IPS-20b (cell line): ENCODE measurements at regions not wholly inside any gene's neighbourhood (a gene's known extent, or its start where the extent isn't known, plus 50 kb on each side); places are given as distances from the start of the nearest gene placed in this dataset.
"Not testable (repeated sequence)": the region's sequence is repeated elsewhere in the genome, so short reads cannot be mapped to it uniquely, and the experiment has no call there.

Source experiments
- H3K27ac ChIP-seq: one replicate; pipeline ENCODE4 v1.5.1; 2013; ENCODE audit warnings: low read length
- H3K27me3 ChIP-seq: 2 replicates; pipeline ENCODE4 v1.6.1; 2013; ENCODE audit warnings: mild to moderate bottlenecking, low read length, inconsistent platforms; ENCODE audit not compliant: insufficient read depth
- H3K36me3 ChIP-seq: 2 replicates; pipeline ENCODE4 v1.6.1; 2013; ENCODE audit warnings: low read depth, mild to moderate bottlenecking, inconsistent platforms, low read length, moderate library complexity; ENCODE audit not compliant: insufficient read depth
- H3K4me1 ChIP-seq: 2 replicates; pipeline ENCODE4 v1.6.1; 2013; ENCODE audit warnings: mild to moderate bottlenecking, control low read depth, inconsistent platforms, low read length, moderate library complexity; ENCODE audit not compliant: insufficient read depth
- H3K4me3 ChIP-seq: 2 replicates; pipeline ENCODE4 v1.5.1; 2013; ENCODE audit warnings: mild to moderate bottlenecking, low read length, inconsistent platforms
- H3K9ac ChIP-seq: 2 replicates; pipeline ENCODE4 v1.6.1; 2013; ENCODE audit warnings: low read depth, mild to moderate bottlenecking, inconsistent platforms, low read length, moderate library complexity
- H3K9me3 ChIP-seq: 2 replicates; pipeline ENCODE4 v1.6.1; 2013; ENCODE audit warnings: mild to moderate bottlenecking, low read depth, low read length, inconsistent platforms; ENCODE audit not compliant: insufficient read depth

DNA sequence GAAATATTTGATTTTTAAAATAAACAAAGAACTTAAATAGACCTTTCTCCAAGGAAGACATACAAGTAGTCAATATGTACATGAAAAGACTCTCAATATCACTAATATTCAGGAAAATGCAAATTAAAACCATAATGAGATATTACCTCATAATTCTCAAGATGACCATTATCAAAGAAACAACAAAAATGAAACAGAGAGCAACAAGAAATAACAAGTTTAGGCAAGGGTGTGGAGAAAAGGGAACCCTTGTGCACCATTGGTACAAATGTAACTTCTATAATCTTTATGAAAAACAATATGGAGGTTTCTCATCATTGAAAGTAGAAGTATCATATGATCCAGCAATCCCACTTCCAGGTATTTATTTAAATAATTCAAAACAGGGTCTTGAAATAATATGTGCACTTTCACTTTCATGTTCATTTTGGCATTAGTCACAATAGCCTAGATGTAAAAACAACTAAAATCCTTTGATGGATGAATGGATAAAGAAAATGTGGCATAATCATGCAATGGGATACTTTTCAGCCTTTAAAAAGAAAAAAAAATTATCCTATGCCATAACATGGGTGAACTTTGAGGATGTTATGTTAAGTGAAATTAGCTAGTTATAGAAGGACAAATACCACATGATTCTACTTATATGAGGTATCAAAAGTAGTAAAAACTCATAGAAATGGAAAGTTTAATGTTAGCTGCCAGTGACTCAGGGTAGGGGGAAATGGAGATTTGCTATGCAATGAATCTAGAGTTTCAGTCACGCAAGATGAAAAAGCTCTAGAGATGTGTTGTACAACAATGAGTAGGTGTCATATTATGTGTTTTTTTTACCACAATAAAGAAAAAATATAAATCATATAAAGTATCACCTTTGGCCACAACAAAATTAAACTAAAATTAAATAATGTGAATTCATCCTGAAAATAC lies 114.5 kb upstream of the LYPLAL1 start:
- Histone ChIP-seq H3K4me1 (no peaks in the 10 kb centered on the region), H3K27ac (no peak overlapping the region), H3K27me3 (no peaks in the 10 kb centered on the region), H3K9me3 (no peaks in the 10 kb centered on the region), H3K36me3 (no peaks in the 10 kb centered on the region), H3K4me3 (no peak overlapping the region), H3K9ac (no peak overlapping the region)

DNA sequence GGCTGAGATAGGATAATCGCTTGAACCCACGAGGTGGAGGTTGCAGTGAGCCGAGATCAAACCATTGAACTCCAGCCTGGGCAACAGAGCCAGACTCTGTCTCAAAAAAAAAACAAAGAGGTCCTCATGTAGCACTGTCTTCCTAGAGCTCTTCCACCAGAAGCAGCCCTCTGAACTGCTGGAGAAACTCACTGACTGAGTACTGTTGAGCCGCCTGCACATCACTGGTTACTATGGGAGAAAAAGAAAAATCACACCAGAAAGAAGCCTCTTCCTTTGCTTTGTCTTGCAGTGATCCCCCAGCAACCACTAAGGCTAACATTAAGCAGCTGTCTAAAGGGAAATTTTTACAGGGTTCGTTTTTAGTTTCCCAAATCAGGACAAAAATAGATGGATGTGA lies 112.9 kb upstream of the LYPLAL1 start:
- Histone ChIP-seq H3K4me1 (no peaks in the 10 kb centered on the region), H3K27ac (no peak overlapping the region), H3K4me3 (no peak overlapping the region), H3K9ac (no peak overlapping the region), H3K27me3 (no peaks in the 10 kb centered on the region), H3K36me3 (no peaks in the 10 kb centered on the region), H3K9me3 (no peaks in the 10 kb centered on the region)

DNA sequence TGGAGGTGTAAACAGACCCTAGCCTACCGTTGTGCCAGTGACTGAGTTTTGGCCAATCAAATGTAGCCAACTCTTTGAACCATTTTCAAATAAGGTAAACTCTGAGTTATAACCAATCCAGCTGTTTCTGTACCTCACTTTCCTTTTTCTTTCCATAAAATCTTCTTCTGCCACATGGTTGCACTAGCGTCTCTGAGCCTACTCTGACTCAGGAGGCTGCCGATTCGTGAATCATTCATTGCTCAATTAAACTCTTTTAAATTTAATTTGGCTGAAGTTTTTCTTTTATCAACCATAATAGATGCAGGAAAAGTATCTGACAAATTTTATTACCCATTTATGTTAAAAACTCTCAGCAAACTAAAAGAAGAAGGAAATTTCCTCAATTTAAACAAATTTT lies 111.5 kb upstream of the LYPLAL1 start:
- H3K4me3 ChIP-seq, result no peak overlapping the region

GRCh38 chr1:219066098-219066497 lies 107.6 kb upstream of the LYPLAL1 start:
- Histone ChIP-seq H3K9me3 (peaks cover 4% of the 10 kb centered on the region; the same call in 1 of the 2 replicates), H3K9ac (no peak overlapping the region), H3K4me3 (no peak overlapping the region), H3K4me1 (no peaks in the 10 kb centered on the region), H3K27me3 (no peaks in the 10 kb centered on the region), H3K27ac (no peak overlapping the region), H3K36me3 (no peaks in the 10 kb centered on the region)

More for the DNA sequence above, 111.5 kb upstream of the LYPLAL1 start:
- H3K27ac ChIP-seq, result no peak overlapping the region
- no peaks in the 10 kb centered on the region for H3K4me1 ChIP-seq
- H3K27me3 ChIP-seq, result no peaks in the 10 kb centered on the region
- H3K9me3 ChIP-seq, result no peaks in the 10 kb centered on the region
- no peaks in the 10 kb centered on the region for H3K36me3 ChIP-seq
- H3K9ac ChIP-seq, result no peak overlapping the region

- Histone ChIP-seq H3K4me1 (no peaks in the 10 kb centered on the region), H3K36me3 (no peaks in the 10 kb centered on the region), H3K9me3 (peaks cover 4% of the 10 kb centered on the region; the same call in 1 of the 2 replicates), H3K9ac (no peak overlapping the region), H3K4me3 (no peak overlapping the region), H3K27ac (no peak overlapping the region), H3K27me3 (no peaks in the 10 kb centered on the region)
These were observed 106.9 kb upstream of the LYPLAL1 start for GRCh38 chr1:219066631-219067349.

- Histone ChIP-seq H3K9ac (no peak overlapping the region), H3K36me3 (no peaks in the 10 kb centered on the region), H3K9me3 (peaks cover 6% of the 10 kb centered on the region), H3K4me1 (no peaks in the 10 kb centered on the region), H3K27ac (no peak overlapping the region), H3K4me3 (no peak overlapping the region), H3K27me3 (no peaks in the 10 kb centered on the region)
These were observed 106.3 kb upstream of the LYPLAL1 start for GRCh38 chr1:219067350-219067712.

GRCh38 chr1:219070395-219070794 lies 103.3 kb upstream of the LYPLAL1 start:
- H3K27ac ChIP-seq, H3K4me3 ChIP-seq, H3K27me3 ChIP-seq, H3K4me1 ChIP-seq, H3K9ac ChIP-seq, H3K9me3 ChIP-seq, H3K36me3 ChIP-seq: not testable (repeated sequence)

- Histone ChIP-seq H3K27ac (no peak overlapping the region), H3K9me3 (peaks cover 8% of the 10 kb centered on the region), H3K4me1 (peaks cover under 1% of the 10 kb centered on the region; the same call in 1 of the 2 replicates), H3K4me3 (no peak overlapping the region), H3K36me3 (no peaks in the 10 kb centered on the region), H3K27me3 (no peaks in the 10 kb centered on the region), H3K9ac (no peak overlapping the region)
These were observed 102.5 kb upstream of the LYPLAL1 start for GRCh38 chr1:219071209-219071608.

DNA sequence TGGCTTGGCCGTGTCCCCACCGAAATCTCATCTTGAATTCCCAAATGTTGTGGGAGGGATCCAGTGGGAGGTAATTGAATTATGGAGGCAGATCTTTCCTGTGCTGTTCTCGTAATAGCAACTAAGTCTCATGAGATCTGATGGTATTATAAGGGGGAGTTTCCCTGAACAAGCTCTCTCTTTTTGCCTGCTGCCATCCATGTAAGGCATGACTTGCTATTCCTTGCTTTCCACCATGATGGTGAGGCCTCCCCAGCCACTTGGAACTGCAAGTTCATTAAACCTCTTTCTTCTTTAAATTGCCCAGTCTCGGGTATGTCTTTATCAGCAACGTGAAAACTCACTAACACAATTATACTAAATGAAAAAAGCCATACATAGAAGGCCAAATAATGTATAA lies 101.3 kb upstream of the LYPLAL1 start:
- Histone ChIP-seq H3K4me1 (peaks cover 6% of the 10 kb centered on the region; the same call in 1 of the 2 replicates), H3K9me3 (peaks cover 8% of the 10 kb centered on the region), H3K27me3 (no peaks in the 10 kb centered on the region), H3K27ac (no peak overlapping the region), H3K9ac (no peak overlapping the region), H3K36me3 (no peaks in the 10 kb centered on the region), H3K4me3 (no peak overlapping the region)

GRCh38 chr1:219074084-219074728 lies 99.5 kb upstream of the LYPLAL1 start:
- no peaks in the 10 kb centered on the region for H3K27me3 ChIP-seq
- H3K9ac ChIP-seq, result no peak overlapping the region
- H3K4me3 ChIP-seq, result no peak overlapping the region
- H3K4me1 ChIP-seq, result peaks cover 6% of the 10 kb centered on the region; the same call in 1 of the 2 replicates
- H3K9me3 ChIP-seq, result peaks cover 8% of the 10 kb centered on the region
- no peaks in the 10 kb centered on the region for H3K36me3 ChIP-seq
- no peak overlapping the region for H3K27ac ChIP-seq

DNA sequence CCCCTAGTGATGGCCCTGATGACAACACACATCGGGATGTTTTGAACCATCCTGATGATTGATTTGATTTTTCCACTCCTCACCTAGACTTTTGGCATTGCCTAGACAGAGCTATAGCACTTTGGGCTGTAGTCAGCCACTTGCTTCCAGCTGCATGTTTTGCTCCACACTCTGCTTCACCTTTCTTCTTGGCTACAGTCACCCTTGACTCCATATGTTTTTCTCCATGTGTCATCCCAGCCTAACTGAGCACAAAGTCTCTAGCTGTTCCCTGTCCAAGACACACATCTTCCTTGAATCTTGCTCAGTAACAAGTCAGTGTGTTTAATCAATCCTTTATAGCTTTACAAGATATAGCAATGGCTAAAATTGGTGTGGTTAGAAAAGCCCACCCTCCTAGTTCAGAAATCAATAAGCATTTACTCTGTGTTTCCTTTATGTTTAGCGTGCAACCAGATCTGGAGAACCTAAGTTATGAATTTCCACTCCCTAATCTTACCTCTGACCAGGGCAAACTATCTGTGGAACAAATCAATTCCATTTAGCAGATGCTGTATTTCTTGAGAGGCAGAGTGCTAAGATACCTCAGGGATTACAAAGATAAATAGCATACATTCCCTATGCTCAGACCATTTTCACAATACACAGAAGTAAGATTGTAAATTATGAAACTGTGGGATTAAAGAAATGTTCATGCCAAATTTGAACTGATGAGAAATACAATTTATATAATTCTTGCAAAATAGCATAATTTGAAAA lies 98.4 kb upstream of the LYPLAL1 start:
- Histone ChIP-seq H3K4me1 (peaks cover 6% of the 10 kb centered on the region; the same call in 1 of the 2 replicates), H3K36me3 (no peaks in the 10 kb centered on the region), H3K9me3 (peaks cover 5% of the 10 kb centered on the region), H3K4me3 (no peak overlapping the region), H3K27ac (no peak overlapping the region), H3K9ac (no peak overlapping the region), H3K27me3 (no peaks in the 10 kb centered on the region)
